Breast epithelium (tissue), 3 donors: ENCODE measurements at regions not wholly inside any gene's neighbourhood (a gene's known extent, or its start where the extent isn't known, plus 50 kb on each side); places are given as distances from the start of the nearest gene placed in this dataset.

ENCODE experiments used
- POLR2AphosphoS5 ChIP-seq, 3 donors: sonication (generic); formaldehyde crosslinking; IDR thresholded peaks; one replicate each; pipeline ENCODE4 v1.6.1; 2017; ENCODE audit warnings: antibody characterized with exemption in 3 of 3
- TF ChIP-seq, protein P1 (sequence below), 3 donors: fragments of 450-650 bp; IDR thresholded peaks; one replicate each; pipeline ENCODE4 v1.5.1; 2016 to 2017; ENCODE audit warnings: antibody characterized with exemption in 3 of 3, mild to moderate bottlenecking in 3 of 3, moderate library complexity in 3 of 3

DNA sequence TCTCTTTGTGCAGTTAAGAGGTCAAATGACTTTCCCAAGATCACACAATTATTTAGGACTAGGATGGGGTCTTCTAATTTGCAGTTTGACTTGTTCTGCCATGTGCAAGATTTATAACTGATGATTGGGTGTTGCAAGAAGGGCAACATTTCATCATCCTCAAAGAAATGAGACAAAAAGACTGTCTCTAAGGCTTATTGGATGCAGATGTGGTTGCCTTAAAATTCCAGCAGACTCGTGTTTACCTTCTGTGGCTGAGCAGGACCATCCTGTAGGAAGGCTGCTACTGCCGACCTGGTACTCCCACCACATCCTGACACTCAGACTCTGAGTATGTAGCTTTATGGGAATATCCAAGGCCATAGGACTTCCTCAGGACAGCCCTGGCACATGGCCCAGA, 99.9 kb upstream of the SGIP1 start:
- TF ChIP-seq POLR2AphosphoS5 (IDR thresholded peaks at IDR 0.05): no peak
- TF ChIP-seq, protein P1, sequence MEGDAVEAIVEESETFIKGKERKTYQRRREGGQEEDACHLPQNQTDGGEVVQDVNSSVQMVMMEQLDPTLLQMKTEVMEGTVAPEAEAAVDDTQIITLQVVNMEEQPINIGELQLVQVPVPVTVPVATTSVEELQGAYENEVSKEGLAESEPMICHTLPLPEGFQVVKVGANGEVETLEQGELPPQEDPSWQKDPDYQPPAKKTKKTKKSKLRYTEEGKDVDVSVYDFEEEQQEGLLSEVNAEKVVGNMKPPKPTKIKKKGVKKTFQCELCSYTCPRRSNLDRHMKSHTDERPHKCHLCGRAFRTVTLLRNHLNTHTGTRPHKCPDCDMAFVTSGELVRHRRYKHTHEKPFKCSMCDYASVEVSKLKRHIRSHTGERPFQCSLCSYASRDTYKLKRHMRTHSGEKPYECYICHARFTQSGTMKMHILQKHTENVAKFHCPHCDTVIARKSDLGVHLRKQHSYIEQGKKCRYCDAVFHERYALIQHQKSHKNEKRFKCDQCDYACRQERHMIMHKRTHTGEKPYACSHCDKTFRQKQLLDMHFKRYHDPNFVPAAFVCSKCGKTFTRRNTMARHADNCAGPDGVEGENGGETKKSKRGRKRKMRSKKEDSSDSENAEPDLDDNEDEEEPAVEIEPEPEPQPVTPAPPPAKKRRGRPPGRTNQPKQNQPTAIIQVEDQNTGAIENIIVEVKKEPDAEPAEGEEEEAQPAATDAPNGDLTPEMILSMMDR (IDR thresholded peaks at IDR 0.05): no peak
